GM19452 (cell line): ENCODE measurements at regions not wholly inside any gene's neighbourhood (a gene's known extent, or its start where the extent isn't known, plus 50 kb on each side); places are given as distances from the start of the nearest gene placed in this dataset.
A peak's percentile ranks its signal among the peaks of the same experiment; 100 is the strongest.

Experiments
- ATAC-seq: cut with Tn5 transposase; IDR thresholded peaks from one replicate; pipeline ENCODE4 v1.9.1; 2021; ENCODE audit not compliant: unreplicated experiment

DNA sequence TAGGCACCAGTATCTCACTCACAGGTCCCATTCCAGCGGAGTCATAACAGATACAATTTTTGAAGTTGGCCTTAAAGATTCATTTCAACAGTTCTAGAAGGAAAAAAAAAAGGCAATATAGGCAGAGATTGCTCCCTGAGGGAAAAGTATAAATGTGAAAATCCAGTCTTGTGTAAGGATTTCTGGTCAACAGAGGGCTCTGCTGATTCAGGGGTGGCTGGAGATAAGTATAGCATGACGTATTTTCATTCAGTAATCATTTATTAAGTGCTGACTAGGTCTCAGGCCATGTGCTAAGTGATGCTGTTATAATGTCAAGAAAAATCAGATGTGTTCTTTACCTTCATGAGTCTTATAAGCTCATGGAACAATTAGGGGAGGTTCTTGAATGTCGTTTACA, 377.3 kb upstream of the MEF2C start:
- ATAC-seq: no peak

DNA sequence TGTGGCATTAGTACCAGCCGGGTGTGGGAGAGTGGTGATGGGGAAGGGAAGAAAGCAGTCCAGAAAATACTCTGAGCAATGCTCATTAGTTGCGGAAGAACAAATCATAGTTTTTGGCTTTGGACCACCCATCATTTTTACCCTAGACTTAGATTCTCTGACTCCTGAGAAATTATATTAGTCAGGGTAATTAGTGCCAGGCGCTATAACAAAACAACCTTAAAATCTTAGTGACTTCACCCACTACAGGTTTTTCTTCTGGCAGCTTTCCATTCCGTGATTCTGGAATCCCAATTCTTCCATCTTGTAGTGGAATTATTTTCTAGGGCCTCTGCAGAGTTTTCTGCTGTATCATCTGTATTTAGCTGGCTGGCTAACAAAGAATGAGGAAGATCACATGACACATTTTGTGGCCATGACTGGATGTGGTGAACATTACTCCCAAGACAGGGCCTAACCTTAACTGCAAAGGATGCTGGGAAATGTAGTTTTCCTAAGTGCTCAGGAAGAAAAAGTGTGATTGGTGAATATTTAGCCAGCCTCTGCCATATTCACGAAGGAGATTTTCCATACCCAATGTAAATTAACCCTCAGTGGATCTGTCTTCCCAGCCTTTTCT, 373.0 kb upstream of the MEF2C start:
- no peak for ATAC-seq

GRCh38 chr5:89253666-89254352, 370.8 kb upstream of the MEF2C start:
- no peak for ATAC-seq

- ATAC-seq: no peak
Measured at GRCh38 chr5:89246864-89247263, 363.9 kb upstream of the MEF2C start.

- no peak for ATAC-seq
Measured at GRCh38 chr5:89246252-89246651, 363.3 kb upstream of the MEF2C start.

DNA sequence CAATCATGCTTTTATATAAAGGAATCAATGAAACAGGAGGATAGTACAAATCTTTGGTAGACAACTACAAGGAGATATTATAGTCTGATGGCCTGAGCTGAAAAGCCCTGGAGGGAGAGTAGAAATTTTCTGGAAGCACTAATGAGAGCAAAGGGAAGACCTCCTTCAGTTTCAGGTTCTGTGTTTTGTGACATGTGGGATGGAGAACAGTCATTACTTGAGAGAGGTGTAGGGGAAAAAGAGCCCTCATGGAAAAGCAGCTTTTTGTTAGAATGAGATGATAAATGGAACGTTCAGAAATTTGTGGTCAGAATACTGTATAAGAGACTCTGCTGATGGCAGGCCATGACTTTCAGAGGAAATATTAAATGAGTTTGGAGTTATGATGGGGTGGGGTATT, 360.6 kb upstream of the MEF2C start:
- no peak for ATAC-seq

DNA sequence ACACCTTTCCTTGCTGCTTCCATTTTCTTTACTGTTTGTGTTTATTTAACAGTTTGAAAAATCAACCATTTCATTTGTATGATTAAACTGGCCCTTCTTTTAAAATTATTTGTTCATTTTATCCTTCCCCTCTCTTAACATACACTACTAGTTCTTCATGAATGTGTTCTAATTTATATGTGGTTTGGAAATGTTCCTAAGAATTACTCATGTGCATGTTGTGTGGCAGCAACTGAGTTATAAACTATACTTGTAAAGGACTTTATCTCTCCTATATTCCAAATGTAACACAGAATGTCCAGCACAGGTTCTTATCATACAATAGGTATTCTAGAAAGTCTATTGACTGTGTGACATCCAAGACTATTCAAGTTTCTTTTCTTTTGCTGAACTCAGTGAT, 358.2 kb upstream of the MEF2C start:
- ATAC-seq: no peak

GRCh38 chr5:89236900-89237299, 353.9 kb upstream of the MEF2C start:
- no peak for ATAC-seq

GRCh38 chr5:89233462-89233861, 350.5 kb upstream of the MEF2C start:
- no peak for ATAC-seq

DNA sequence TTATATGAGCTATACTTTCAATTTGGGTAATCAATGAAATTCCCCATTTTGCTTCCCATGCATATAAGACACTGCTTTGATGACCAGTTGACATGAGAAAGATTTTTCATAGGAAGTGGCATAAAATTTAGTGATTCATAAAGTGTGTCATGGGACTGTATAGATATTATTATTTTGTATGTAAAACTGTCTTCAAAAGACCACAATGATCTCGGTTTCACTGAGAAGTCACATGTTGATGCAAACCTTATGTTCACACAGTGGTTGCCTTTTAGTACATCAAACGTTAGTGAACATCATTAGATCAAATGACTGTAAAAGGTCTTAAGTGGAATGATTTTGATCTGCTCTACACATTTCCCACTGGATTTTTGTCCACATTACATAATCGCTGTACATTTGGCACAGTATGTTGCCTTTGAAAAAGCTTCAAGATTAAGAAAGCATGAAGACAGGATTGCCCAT, 349.2 kb upstream of the MEF2C start:
- peak; percentile 98 for ATAC-seq

- ATAC-seq: no peak
Measured at GRCh38 chr5:89230178-89230577, 347.2 kb upstream of the MEF2C start.

DNA sequence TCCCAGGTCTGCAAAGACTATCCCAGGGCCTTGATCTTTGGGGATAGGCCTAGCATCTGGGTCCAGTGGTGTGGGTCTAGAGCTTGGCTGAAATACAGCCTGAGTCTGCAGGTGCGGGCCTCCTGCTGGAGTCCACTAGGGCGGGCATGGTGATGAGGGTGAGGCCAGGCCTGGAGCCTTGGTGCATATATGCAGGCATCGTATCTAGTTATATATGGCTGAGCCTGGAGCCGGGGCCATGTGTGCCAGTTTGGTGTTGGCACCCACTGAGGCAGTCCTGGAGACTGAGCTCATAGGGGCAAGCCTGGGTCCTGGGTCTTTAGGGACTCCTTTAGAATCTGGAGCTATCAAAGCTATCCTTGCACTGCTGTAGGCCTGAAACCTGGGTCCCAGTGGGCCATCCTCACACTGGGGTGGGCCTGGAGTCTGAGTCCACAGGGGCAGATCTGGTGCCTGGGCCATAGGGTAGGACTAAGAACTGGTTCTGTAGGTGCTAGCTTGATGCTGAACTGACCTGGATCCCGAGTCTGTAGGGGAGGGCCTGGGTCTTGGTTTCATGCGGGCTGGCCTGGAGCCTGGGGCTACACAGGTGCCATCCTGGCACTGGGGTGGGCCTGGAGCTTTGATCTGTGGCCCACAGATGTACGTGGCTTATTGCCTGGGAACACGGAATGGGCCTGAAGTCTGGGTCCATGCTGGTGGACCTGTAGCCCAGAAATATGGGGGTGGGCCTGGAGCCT, 346.5 kb upstream of the MEF2C start:
- ATAC-seq: no peak

DNA sequence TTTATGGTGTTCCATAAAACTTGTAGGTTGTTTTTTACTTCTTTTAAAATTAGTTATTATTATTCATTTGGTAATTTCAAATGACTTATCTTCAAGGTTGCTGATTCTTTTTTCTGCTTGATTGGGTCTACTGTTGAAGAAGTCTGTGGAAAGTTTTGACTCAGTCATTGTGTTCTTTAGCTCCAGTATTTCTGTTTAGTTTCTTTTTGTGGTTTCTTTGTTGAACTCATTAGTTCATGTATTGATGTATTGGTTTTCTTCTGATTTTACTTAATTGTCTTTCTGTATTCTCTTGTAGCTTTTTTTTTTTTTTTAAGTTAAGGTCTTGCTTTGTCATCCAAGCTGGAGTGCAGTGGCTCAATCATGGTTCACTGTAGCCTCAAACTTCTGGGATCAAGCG, 345.4 kb upstream of the MEF2C start:
- no peak for ATAC-seq

DNA sequence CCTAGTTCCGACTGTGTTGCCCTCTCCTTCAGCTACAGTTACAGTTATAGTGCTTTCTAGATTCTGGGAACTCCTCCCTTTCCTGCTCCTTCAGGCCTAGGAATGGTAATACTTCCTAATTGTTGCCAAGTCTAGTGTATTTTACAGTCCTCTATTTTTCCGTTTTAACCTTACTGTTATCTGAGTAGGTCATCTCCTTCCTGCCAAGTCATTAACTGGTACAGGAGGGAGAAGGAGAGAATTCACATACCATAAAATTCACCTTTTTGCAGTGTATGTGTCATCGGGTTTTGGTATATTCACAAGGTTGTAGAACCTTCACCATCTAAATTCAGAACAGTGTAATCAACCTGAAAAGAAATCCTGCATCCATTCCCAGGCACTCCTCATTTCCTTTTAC, 335.4 kb upstream of the MEF2C start:
- ATAC-seq: no peak

GRCh38 chr5:89216606-89217005, 333.6 kb upstream of the MEF2C start:
- ATAC-seq: no peak

DNA sequence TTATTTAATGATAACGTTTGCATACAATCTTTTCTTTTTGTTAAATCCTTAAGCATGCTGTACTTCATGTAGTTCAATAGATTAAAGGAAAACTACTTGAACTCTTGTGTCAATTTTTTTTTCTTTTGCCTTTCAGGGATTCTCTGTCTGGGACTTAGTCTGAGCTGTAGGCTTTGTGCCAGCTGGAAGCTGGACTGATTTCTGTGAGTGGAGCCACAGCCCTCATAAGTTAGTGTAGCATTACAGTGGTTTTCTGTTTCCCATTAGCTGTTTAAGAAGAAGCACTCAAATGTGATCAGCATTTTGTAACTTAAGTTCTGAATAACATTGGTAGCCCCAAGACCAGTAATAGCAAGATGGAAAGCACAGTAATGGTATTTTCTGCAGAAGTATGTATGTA, 330.6 kb upstream of the MEF2C start:
- ATAC-seq: no peak

GRCh38 chr5:89211836-89212235, 328.9 kb upstream of the MEF2C start:
- no peak for ATAC-seq

- no peak for ATAC-seq
Measured at GRCh38 chr5:89208811-89209210, 325.8 kb upstream of the MEF2C start.

DNA sequence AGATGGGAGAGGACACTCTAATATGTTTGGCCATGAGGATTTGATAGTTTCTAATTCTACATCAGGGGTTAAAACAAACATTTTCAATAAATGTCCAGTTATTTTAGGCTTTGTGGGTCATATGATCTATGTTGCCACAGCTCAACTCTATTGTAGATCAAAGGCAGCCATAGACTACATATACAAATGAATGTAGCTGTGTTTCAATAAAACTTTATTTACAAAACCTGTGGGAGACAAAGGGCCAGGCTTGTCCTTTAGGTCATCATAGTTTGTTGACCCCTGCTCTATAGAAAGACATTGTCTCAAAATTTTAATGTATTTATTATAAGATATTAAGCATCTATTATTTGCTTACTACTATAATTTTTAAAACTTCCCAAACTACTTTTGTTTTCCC, 325.4 kb upstream of the MEF2C start:
- ATAC-seq: no peak

DNA sequence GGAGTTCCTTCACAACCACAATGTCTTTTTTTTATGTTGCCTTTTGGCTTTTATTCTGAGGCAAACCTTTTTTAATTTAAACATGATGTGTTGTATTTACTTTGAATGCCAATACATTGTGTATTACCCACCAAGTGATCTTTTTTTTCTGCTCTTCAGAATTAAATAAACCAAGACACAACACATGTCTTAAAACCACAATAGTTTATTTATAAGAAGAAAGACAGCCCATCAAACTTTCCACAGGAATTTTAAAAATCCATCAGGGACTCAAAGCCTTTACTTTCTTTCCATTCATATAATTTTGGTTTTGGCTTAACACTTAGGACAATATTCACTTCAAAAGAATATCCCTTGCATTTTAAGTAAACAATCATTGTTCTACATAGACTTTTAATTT, 321.8 kb upstream of the MEF2C start:
- ATAC-seq: no peak

DNA sequence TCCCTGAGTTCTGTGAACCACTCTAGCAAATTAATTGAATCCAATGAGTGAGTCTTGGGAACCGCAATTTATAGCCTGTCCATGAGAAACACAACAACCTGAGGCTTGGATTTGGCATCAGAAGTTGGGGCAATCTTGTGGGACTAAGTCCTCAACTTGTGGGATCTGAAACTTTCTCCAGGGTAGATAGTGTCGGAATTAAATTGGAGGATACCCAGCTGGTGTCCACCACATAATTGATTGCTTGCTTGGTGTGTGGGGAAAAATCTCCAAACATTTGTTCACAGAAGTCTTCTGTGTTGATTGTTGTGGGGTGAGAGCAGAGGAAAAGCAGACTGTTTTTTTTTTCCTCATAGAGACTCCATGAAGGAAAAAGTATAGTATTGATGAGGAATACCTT, 320.6 kb upstream of the MEF2C start:
- no peak for ATAC-seq

- no peak for ATAC-seq
Measured at GRCh38 chr5:89200899-89201298, 317.9 kb upstream of the MEF2C start.
